ENCODE measurements at regions not wholly inside any gene's neighbourhood (a gene's known extent, or its start where the extent isn't known, plus 50 kb on each side); places are given as distances from the start of the nearest gene placed in this dataset.

- Histone ChIP-seq H3K4me2 (no peak overlapping the region), H3K9me3 (no peaks in the 10 kb centered on the region), H3K27ac (no peak overlapping the region), H3K4me3 (no peak overlapping the region), H3K4me1 (no peaks in the 10 kb centered on the region)
- POLR2A ChIA-PET = no interaction called here
- FAIRE-seq (no peak), ATAC-seq (no peak), DNase-seq (ENCODE audit: low read depth in 1 of 2, low spot score in 1 of 2) (no peak)
- TF ChIP-seq PHF8 (IDR thresholded peaks at IDR 0.05; ENCODE audit: borderline replicate concordance, low read depth) (no peak), SREBF2 (IDR thresholded peaks at IDR 0.05) (no peak)
- CTCF ChIA-PET = no interaction called here
Observed at GRCh38 chr2:121001641-121002040, 266.0 kb downstream of the GLI2 start.

GRCh38 chr2:121002597-121002996 lies 266.9 kb downstream of the GLI2 start:
- TF ChIP-seq TFCP2L1 (CRISPR knock-in tag; IDR thresholded peaks at IDR 0.05) = no peak
- TF ChIP-seq USF2 (IDR thresholded peaks at IDR 0.05) = no peak
- TF ChIP-seq POLR2A (IDR thresholded peaks at IDR 0.05; ENCODE audit: low read length) = no peak
- no peak for TF ChIP-seq HOXB5 (CRISPR knock-in tag; IDR thresholded peaks at IDR 0.05)
- TF ChIP-seq SMC3 (IDR thresholded peaks at IDR 0.05) = no peak
- TF ChIP-seq HOXB13 (CRISPR knock-in tag; IDR thresholded peaks at IDR 0.05; ENCODE audit: low read depth) = no peak
- TF ChIP-seq RCOR1 (IDR thresholded peaks at IDR 0.05; ENCODE audit: low read depth, low read length) = no peak
- TF ChIP-seq MAFK (IDR thresholded peaks at IDR 0.05; ENCODE audit: partially characterized antibody) = no peak
- CTCF ChIA-PET = interaction anchor here (2.0 kb wide), 1 partner anchor 11 kb away, joined by 5 read pairs; no protein-coding TSS in a partner anchor
- 0 out of 3 replicates have a peak, but pooled peaks cover 1% of the 10 kb centered on the region for H3K9me3 ChIP-seq
- FAIRE-seq (no peak), DNase-seq (ENCODE audit: low read depth in 1 of 2, low spot score in 1 of 2) (no peak), ATAC-seq (no peak)
- no peak overlapping the region for H3K4me2 ChIP-seq
- H3K27ac ChIP-seq = no peak overlapping the region
- no peaks in the 10 kb centered on the region for H3K4me1 ChIP-seq
- POLR2A ChIA-PET = no interaction called here
- H3K4me3 ChIP-seq = no peak overlapping the region
- 0% methylated on average over 1 of the region's 1 CpG for WGBS (ENCODE audit: missing lambda C conversion rate)

- no peak overlapping the region for H3K27ac ChIP-seq
- ATAC-seq = no peak
- POLR2A ChIA-PET = no interaction called here
- no peaks in the 10 kb centered on the region for H3K4me1 ChIP-seq
- no peak for FAIRE-seq
- no peak overlapping the region for H3K4me2 ChIP-seq
- WGBS (ENCODE audit: missing lambda C conversion rate) = 68% methylated on average over 5 of the region's 5 CpGs
- CTCF ChIA-PET = interaction anchor here (2.0 kb wide), 1 partner anchor 10 kb away, joined by 5 read pairs; no protein-coding TSS in a partner anchor
- H3K4me3 ChIP-seq = no peak overlapping the region
- no peak for TF ChIP-seq RNF2 (IDR thresholded peaks at IDR 0.05; ENCODE audit: borderline replicate concordance, low read depth)
- no peak for TF ChIP-seq RCOR1 (IDR thresholded peaks at IDR 0.05; ENCODE audit: low read depth, low read length)
- TF ChIP-seq NPAS2 (CRISPR knock-in tag; IDR thresholded peaks at IDR 0.05; ENCODE audit: borderline replicate concordance) = no peak
- TF ChIP-seq, protein P1, sequence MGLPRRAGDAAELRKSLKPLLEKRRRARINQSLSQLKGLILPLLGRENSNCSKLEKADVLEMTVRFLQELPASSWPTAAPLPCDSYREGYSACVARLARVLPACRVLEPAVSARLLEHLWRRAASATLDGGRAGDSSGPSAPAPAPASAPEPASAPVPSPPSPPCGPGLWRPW (IDR thresholded peaks at IDR 0.05) = no peak
- no peak for TF ChIP-seq ESRRA (IDR thresholded peaks at IDR 0.05; ENCODE audit: borderline replicate concordance, low read length)
- TF ChIP-seq ZNF302 (CRISPR knock-in tag; IDR thresholded peaks at IDR 0.05) = no peak
- no peak for TF ChIP-seq PBX3 (IDR thresholded peaks at IDR 0.05)
- TF ChIP-seq, protein P2, sequence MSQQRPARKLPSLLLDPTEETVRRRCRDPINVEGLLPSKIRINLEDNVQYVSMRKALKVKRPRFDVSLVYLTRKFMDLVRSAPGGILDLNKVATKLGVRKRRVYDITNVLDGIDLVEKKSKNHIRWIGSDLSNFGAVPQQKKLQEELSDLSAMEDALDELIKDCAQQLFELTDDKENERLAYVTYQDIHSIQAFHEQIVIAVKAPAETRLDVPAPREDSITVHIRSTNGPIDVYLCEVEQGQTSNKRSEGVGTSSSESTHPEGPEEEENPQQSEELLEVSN (IDR thresholded peaks at IDR 0.05; ENCODE audit: borderline replicate concordance, low read depth) = no peak
- no peak for TF ChIP-seq EHMT2 (IDR thresholded peaks at IDR 0.05; ENCODE audit: low read depth)
- TF ChIP-seq JUNB (IDR thresholded peaks at IDR 0.05) = no peak
- no peak for TF ChIP-seq CEBPB (IDR thresholded peaks at IDR 0.05)
- TF ChIP-seq, protein P3, sequence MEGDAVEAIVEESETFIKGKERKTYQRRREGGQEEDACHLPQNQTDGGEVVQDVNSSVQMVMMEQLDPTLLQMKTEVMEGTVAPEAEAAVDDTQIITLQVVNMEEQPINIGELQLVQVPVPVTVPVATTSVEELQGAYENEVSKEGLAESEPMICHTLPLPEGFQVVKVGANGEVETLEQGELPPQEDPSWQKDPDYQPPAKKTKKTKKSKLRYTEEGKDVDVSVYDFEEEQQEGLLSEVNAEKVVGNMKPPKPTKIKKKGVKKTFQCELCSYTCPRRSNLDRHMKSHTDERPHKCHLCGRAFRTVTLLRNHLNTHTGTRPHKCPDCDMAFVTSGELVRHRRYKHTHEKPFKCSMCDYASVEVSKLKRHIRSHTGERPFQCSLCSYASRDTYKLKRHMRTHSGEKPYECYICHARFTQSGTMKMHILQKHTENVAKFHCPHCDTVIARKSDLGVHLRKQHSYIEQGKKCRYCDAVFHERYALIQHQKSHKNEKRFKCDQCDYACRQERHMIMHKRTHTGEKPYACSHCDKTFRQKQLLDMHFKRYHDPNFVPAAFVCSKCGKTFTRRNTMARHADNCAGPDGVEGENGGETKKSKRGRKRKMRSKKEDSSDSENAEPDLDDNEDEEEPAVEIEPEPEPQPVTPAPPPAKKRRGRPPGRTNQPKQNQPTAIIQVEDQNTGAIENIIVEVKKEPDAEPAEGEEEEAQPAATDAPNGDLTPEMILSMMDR (IDR thresholded peaks at IDR 0.05) = no peak
- TF ChIP-seq HEYL (CRISPR knock-in tag; IDR thresholded peaks at IDR 0.05) = no peak
- H3K9me3 ChIP-seq = 0 out of 3 replicates have a peak, but pooled peaks cover 8% of the 10 kb centered on the region
- DNase-seq (ENCODE audit: low read depth in 1 of 2, low spot score in 1 of 2) = no peak
Observed at GRCh38 chr2:121003391-121003790, 267.7 kb downstream of the GLI2 start.
